HEK293 (cell line): ENCODE measurements at regions not wholly inside any gene's neighbourhood (a gene's known extent, or its start where the extent isn't known, plus 50 kb on each side); places are given as distances from the start of the nearest gene placed in this dataset.

ENCODE experiments used
- CTCF ChIA-PET: fragments of 350-600 bp; formaldehyde crosslinking; extraction: SDS; loops from one replicate; lab custom pipeline; 2021; ENCODE audit warnings: antibody characterized with exemption; lab: Yijun Ruan, JAX
- POLR2A ChIA-PET: fragments of 300-600 bp; formaldehyde crosslinking; extraction: SDS; loops from one replicate; lab custom pipeline; 2020; ENCODE audit warnings: antibody characterized with exemption, inconsistent platforms; lab: Yijun Ruan, JAX
- H3K27ac ChIP-seq: fragments of 200-500 bp; sonication (Bioruptor generic); 2 replicates; pipeline ENCODE4 v1.5.1; 2014; ENCODE audit warnings: low read depth, low read length, control low read depth, inconsistent platforms; ENCODE audit errors: extremely low read depth
- H3K36me3 ChIP-seq, 2 experiments: fragments of 200-500 bp in 1 of 2; sonication (Bioruptor generic) in 1 of 2; 1 replicate in 1 of 2; 2 replicates in 1 of 2; pipeline ENCODE4 v1.5.1; 2014 to 2017; ENCODE audit warnings: inconsistent platforms in 2 of 2, low read length in 2 of 2; ENCODE audit not compliant: control insufficient read depth in 2 of 2, insufficient read depth in 1 of 2
- H3K4me1 ChIP-seq: fragments of 200-500 bp; sonication (Bioruptor generic); 2 replicates; pipeline ENCODE4 v1.5.1; 2014; ENCODE audit warnings: mild to moderate bottlenecking, low read length, inconsistent platforms; ENCODE audit not compliant: control insufficient read depth, insufficient read depth
- H3K4me3 ChIP-seq: 2 replicates; pipeline ENCODE4 v1.5.1; 2011; ENCODE audit warnings: low read depth, mild to moderate bottlenecking, control low read depth, low read length, moderate library complexity
- H3K9me3 ChIP-seq: fragments of 200-500 bp; sonication (Bioruptor generic); 2 replicates; pipeline ENCODE4 v1.5.1; 2014; ENCODE audit warnings: low read depth, low read length, inconsistent platforms; ENCODE audit not compliant: control insufficient read depth, insufficient read depth
- KLF17 ChIP-seq: fragments of 450-650 bp; formaldehyde crosslinking; IDR thresholded peaks from 2 replicates; pipeline ENCODE4 v1.5.1; 2016; ENCODE audit warnings: missing biosample characterization, missing genetic modification characterization
- MZF1 ChIP-seq: fragments of 450-650 bp; formaldehyde crosslinking; IDR thresholded peaks from 2 replicates; pipeline ENCODE4 v1.5.1; 2017; ENCODE audit warnings: missing biosample characterization, missing genetic modification characterization, borderline replicate concordance
- PRDM1 ChIP-seq: fragments of 450-650 bp; formaldehyde crosslinking; IDR thresholded peaks from 2 replicates; pipeline ENCODE4; 2016; ENCODE audit warnings: missing biosample characterization, missing genetic modification characterization
- SETDB1 ChIP-seq: IDR thresholded peaks from one replicate; pipeline ENCODE4 v1.6.1; 2017; ENCODE audit warnings: mild to moderate bottlenecking, low read length, moderate library complexity, mixed read lengths; ENCODE audit not compliant: insufficient read length
- ZBTB49 ChIP-seq: fragments of 450-650 bp; formaldehyde crosslinking; IDR thresholded peaks from 2 replicates; pipeline ENCODE4 v1.5.1; 2016; ENCODE audit warnings: missing biosample characterization, missing genetic modification characterization, low read depth
- ZBTB8A ChIP-seq: fragments of 450-650 bp; formaldehyde crosslinking; IDR thresholded peaks from 2 replicates; pipeline ENCODE4 v1.5.1; 2016; ENCODE audit warnings: missing biosample characterization, missing genetic modification characterization
- ZNF112 ChIP-seq: fragments of 450-650 bp; formaldehyde crosslinking; IDR thresholded peaks from 2 replicates; pipeline ENCODE4 v1.5.0; 2017; ENCODE audit warnings: missing biosample characterization, missing genetic modification characterization
- ZNF157 ChIP-seq: fragments of 450-650 bp; formaldehyde crosslinking; IDR thresholded peaks from 2 replicates; pipeline ENCODE4 v1.5.1; 2016; ENCODE audit warnings: missing biosample characterization, missing genetic modification characterization
- ZNF18 ChIP-seq: fragments of 450-650 bp; formaldehyde crosslinking; IDR thresholded peaks from 2 replicates; pipeline ENCODE4 v1.5.1; 2016; ENCODE audit warnings: missing biosample characterization, missing genetic modification characterization
- ZNF19 ChIP-seq: fragments of 450-650 bp; formaldehyde crosslinking; IDR thresholded peaks from 2 replicates; pipeline ENCODE4; 2016; ENCODE audit warnings: missing biosample characterization, missing genetic modification characterization, low read depth
- ZNF248 ChIP-seq: fragments of 450-650 bp; formaldehyde crosslinking; IDR thresholded peaks from 2 replicates; pipeline ENCODE4 v1.5.1; 2017; ENCODE audit warnings: missing biosample characterization, missing genetic modification characterization
- ZNF354C ChIP-seq: fragments of 450-650 bp; formaldehyde crosslinking; IDR thresholded peaks from 2 replicates; pipeline ENCODE4 v1.5.1; 2016; ENCODE audit warnings: missing biosample characterization, missing genetic modification characterization, low read depth, borderline replicate concordance
- ZNF362 ChIP-seq: fragments of 450-650 bp; formaldehyde crosslinking; IDR thresholded peaks from 2 replicates; pipeline ENCODE4 v1.5.1; 2016; ENCODE audit warnings: missing biosample characterization, missing genetic modification characterization
- ZNF404 ChIP-seq: fragments of 450-650 bp; formaldehyde crosslinking; IDR thresholded peaks from 2 replicates; pipeline ENCODE4 v1.5.1; 2017; ENCODE audit warnings: missing biosample characterization, missing genetic modification characterization
- ZNF473 ChIP-seq: fragments of 450-650 bp; formaldehyde crosslinking; IDR thresholded peaks from 2 replicates; pipeline ENCODE4 v1.5.1; 2017; ENCODE audit warnings: missing biosample characterization, missing genetic modification characterization
- ZNF555 ChIP-seq: fragments of 450-650 bp; formaldehyde crosslinking; conservative IDR thresholded peaks from 2 replicates; pipeline ENCODE4 v1.5.1; 2017; ENCODE audit warnings: missing biosample characterization, mild to moderate bottlenecking, missing genetic modification characterization, inconsistent platforms
- ZNF560 ChIP-seq: fragments of 450-650 bp; formaldehyde crosslinking; IDR thresholded peaks from 2 replicates; pipeline ENCODE4 v1.5.1; 2017; ENCODE audit warnings: missing biosample characterization, missing genetic modification characterization, borderline replicate concordance
- ZNF561 ChIP-seq: fragments of 450-650 bp; IDR thresholded peaks from 2 replicates; pipeline ENCODE4 v1.5.1; 2018; ENCODE audit warnings: missing biosample characterization, missing genetic modification characterization, borderline replicate concordance
- ZNF645 ChIP-seq: fragments of 450-650 bp; formaldehyde crosslinking; IDR thresholded peaks from 2 replicates; pipeline ENCODE4; 2016; ENCODE audit warnings: missing biosample characterization, missing genetic modification characterization
- ZNF658 ChIP-seq: fragments of 450-650 bp; formaldehyde crosslinking; IDR thresholded peaks from 2 replicates; pipeline ENCODE4; 2016; ENCODE audit warnings: missing biosample characterization, missing genetic modification characterization
- ZNF843 ChIP-seq: fragments of 450-650 bp; formaldehyde crosslinking; IDR thresholded peaks from 2 replicates; pipeline ENCODE4 v1.5.1; 2016; ENCODE audit warnings: missing biosample characterization, missing genetic modification characterization
- TF ChIP-seq, protein P1 (sequence below): fragments of 450-650 bp; formaldehyde crosslinking; IDR thresholded peaks from 2 replicates; pipeline ENCODE4 v1.5.1; 2016; ENCODE audit warnings: missing biosample characterization, missing genetic modification characterization
- TF ChIP-seq, protein P2 (sequence below): fragments of 450-650 bp; formaldehyde crosslinking; IDR thresholded peaks from 2 replicates; pipeline ENCODE4 v1.5.1; 2016; ENCODE audit warnings: missing biosample characterization, missing genetic modification characterization

DNA sequence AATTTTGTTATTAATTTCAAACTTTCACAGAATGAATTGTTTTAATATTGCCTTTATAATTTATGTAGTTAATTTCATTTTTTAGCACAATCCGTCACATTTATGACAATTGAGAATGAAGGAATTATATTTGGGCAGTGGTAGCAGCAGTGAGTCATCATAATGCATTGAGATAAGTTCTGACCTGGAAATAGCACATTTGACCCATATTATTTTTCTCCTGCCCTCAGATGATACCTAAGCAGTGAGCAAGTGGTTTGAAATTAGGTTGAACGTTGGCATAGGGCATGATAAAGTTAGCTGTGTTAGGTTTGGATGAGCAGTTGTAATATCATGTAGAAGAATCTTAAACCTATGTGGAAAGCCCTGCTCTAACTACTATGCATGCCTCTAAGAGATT is 1431.3 kb upstream of the CDH8 start:
- CTCF ChIA-PET: no interaction called here
- POLR2A ChIA-PET: no interaction called here
- no peak overlapping the region for H3K27ac ChIP-seq
- TF ChIP-seq ZNF645 (no peak), ZNF843 (tag by site-specific recombination) (no peak), ZNF354C (tag by site-specific recombination) (no peak), ZNF560 (tag by site-specific recombination) (no peak), ZBTB49 (tag by site-specific recombination) (no peak), PRDM1 (tag by site-specific recombination) (no peak), ZNF404 (no peak), ZNF658 (tag by site-specific recombination) (no peak), ZNF561 (no peak), ZNF248 (tag by site-specific recombination) (no peak), KLF17 (tag by site-specific recombination) (no peak), MZF1 (no peak), ZNF555 (tag by site-specific recombination) (no peak)
- H3K4me3 ChIP-seq: no peak overlapping the region
- H3K4me1 ChIP-seq: no peaks in the 10 kb centered on the region
- H3K36me3 ChIP-seq: no peaks in the 10 kb centered on the region
- no peaks in the 10 kb centered on the region for H3K9me3 ChIP-seq

- ChIA-PET POLR2A (no interaction called here), CTCF (interaction anchor here (0.5 to 1.5 kb wide), 4 partner anchors 49 to 589 kb away, joined by 3 to 5 read pairs (median 3); no protein-coding TSS in a partner anchor)
- Histone ChIP-seq H3K9me3 (no peaks in the 10 kb centered on the region), H3K36me3 (no peaks in the 10 kb centered on the region), H3K4me1 (no peaks in the 10 kb centered on the region), H3K27ac (no peak overlapping the region), H3K4me3 (no peak overlapping the region)
- TF ChIP-seq, protein P1, sequence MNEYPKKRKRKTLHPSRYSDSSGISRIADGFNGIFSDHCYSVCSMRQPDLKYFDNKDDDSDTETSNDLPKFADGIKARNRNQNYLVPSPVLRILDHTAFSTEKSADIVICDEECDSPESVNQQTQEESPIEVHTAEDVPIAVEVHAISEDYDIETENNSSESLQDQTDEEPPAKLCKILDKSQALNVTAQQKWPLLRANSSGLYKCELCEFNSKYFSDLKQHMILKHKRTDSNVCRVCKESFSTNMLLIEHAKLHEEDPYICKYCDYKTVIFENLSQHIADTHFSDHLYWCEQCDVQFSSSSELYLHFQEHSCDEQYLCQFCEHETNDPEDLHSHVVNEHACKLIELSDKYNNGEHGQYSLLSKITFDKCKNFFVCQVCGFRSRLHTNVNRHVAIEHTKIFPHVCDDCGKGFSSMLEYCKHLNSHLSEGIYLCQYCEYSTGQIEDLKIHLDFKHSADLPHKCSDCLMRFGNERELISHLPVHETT (tag by site-specific recombination): no peak
- TF ChIP-seq ZNF157 (tag by site-specific recombination): no peak
- TF ChIP-seq ZNF362 (tag by site-specific recombination): no peak
- TF ChIP-seq, protein P2, sequence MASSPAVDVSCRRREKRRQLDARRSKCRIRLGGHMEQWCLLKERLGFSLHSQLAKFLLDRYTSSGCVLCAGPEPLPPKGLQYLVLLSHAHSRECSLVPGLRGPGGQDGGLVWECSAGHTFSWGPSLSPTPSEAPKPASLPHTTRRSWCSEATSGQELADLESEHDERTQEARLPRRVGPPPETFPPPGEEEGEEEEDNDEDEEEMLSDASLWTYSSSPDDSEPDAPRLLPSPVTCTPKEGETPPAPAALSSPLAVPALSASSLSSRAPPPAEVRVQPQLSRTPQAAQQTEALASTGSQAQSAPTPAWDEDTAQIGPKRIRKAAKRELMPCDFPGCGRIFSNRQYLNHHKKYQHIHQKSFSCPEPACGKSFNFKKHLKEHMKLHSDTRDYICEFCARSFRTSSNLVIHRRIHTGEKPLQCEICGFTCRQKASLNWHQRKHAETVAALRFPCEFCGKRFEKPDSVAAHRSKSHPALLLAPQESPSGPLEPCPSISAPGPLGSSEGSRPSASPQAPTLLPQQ (tag by site-specific recombination): no peak
- no peak for TF ChIP-seq SETDB1
- no peak for TF ChIP-seq ZNF18 (tag by site-specific recombination)
- no peak for TF ChIP-seq ZNF19 (tag by site-specific recombination)
- TF ChIP-seq ZBTB8A (tag by site-specific recombination): no peak
- TF ChIP-seq ZNF473 (tag by site-specific recombination): no peak
- TF ChIP-seq ZNF112 (tag by site-specific recombination): no peak
These were observed 1426.1 kb upstream of the CDH8 start for GRCh38 chr16:63462316-63462715.
